ENCODE measurements at regions not wholly inside any gene's neighbourhood (a gene's known extent, or its start where the extent isn't known, plus 50 kb on each side); places are given as distances from the start of the nearest gene placed in this dataset.
"Not testable (repeated sequence)": the region's sequence is repeated elsewhere in the genome, so short reads cannot be mapped to it uniquely, and the experiment has no call there.

- Mint-ChIP-seq H3K36me3 (ENCODE audit: unreplicated experiment) (no peaks in the 10 kb centered on the region), H3K4me1 (ENCODE audit: unreplicated experiment) (no peaks in the 10 kb centered on the region), H3K9me3 (ENCODE audit: unreplicated experiment) (no peaks in the 10 kb centered on the region), H3K27me3 (ENCODE audit: unreplicated experiment) (no peaks in the 10 kb centered on the region), H3K27ac (ENCODE audit: unreplicated experiment) (no peak overlapping the region), H3K4me3 (ENCODE audit: unreplicated experiment) (no peak overlapping the region)
- no peak for DNase-seq (ENCODE audit: extremely low spot score, unreplicated experiment)
- TF ChIP-seq CTCF (IDR thresholded peaks at IDR 0.05) = no peak
Observed at GRCh38 chr16:64083428-64084129, 1038.3 kb downstream of the CDH11 start.

DNA sequence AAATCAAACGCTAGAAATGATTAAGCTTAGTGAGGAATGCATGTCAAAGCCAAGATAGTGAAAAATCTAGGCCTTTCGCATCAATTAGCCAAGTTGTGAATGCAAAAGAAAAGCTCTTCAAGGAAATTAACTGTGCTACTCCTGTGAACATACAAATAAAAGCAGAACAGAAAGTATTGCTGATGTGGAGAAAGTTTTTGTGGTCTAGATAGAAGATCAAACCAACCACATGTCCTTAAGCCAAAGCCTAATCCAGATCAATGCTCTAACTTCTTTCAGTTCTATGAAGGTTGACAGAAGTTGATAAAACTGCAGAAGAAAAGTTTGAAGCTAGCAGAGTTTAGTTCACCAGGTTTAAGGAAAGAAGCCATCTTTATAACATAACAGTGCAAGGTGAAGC is 1044.6 kb downstream of the CDH11 start:
- no peak for TF ChIP-seq CTCF (IDR thresholded peaks at IDR 0.05)
- Mint-ChIP-seq H3K4me3 (ENCODE audit: unreplicated experiment) (no peak overlapping the region), H3K27ac (ENCODE audit: unreplicated experiment) (no peak overlapping the region), H3K4me1 (ENCODE audit: unreplicated experiment) (no peaks in the 10 kb centered on the region), H3K9me3 (ENCODE audit: unreplicated experiment) (no peaks in the 10 kb centered on the region), H3K36me3 (ENCODE audit: unreplicated experiment) (no peaks in the 10 kb centered on the region), H3K27me3 (ENCODE audit: unreplicated experiment) (no peaks in the 10 kb centered on the region)
- DNase-seq (ENCODE audit: extremely low spot score, unreplicated experiment) = no peak

- Mint-ChIP-seq H3K27ac (ENCODE audit: unreplicated experiment) (no peak overlapping the region), H3K4me3 (ENCODE audit: unreplicated experiment) (no peak overlapping the region)
- no peak for DNase-seq (ENCODE audit: extremely low spot score, unreplicated experiment)
Observed at GRCh38 chr16:64074706-64075105, 1047.2 kb downstream of the CDH11 start.

GRCh38 chr16:64072131-64072730 is 1049.6 kb downstream of the CDH11 start:
- H3K27me3 Mint-ChIP-seq (ENCODE audit: unreplicated experiment); DNase-seq (ENCODE audit: extremely low spot score, unreplicated experiment); H3K4me1 Mint-ChIP-seq (ENCODE audit: unreplicated experiment); H3K27ac Mint-ChIP-seq (ENCODE audit: unreplicated experiment); H3K36me3 Mint-ChIP-seq (ENCODE audit: unreplicated experiment); H3K9me3 Mint-ChIP-seq (ENCODE audit: unreplicated experiment); H3K4me3 Mint-ChIP-seq (ENCODE audit: unreplicated experiment): not testable (repeated sequence)

More at GRCh38 chr16:64074706-64075105, 1047.2 kb downstream of the CDH11 start:
- Mint-ChIP-seq H3K27me3 (ENCODE audit: unreplicated experiment) (no peaks in the 10 kb centered on the region), H3K9me3 (ENCODE audit: unreplicated experiment) (no peaks in the 10 kb centered on the region), H3K4me1 (ENCODE audit: unreplicated experiment) (no peaks in the 10 kb centered on the region), H3K36me3 (ENCODE audit: unreplicated experiment) (no peaks in the 10 kb centered on the region)
- TF ChIP-seq CTCF (IDR thresholded peaks at IDR 0.05) = no peak

- Mint-ChIP-seq H3K4me1 (ENCODE audit: unreplicated experiment) (peaks cover 1% of the 10 kb centered on the region), H3K4me3 (ENCODE audit: unreplicated experiment) (no peak overlapping the region), H3K27ac (ENCODE audit: unreplicated experiment) (no peak overlapping the region), H3K36me3 (ENCODE audit: unreplicated experiment) (no peaks in the 10 kb centered on the region), H3K27me3 (ENCODE audit: unreplicated experiment) (no peaks in the 10 kb centered on the region), H3K9me3 (ENCODE audit: unreplicated experiment) (peaks cover 6% of the 10 kb centered on the region)
- no peak for TF ChIP-seq CTCF (IDR thresholded peaks at IDR 0.05)
- no peak for DNase-seq (ENCODE audit: extremely low spot score, unreplicated experiment)
Observed at GRCh38 chr16:64065523-64065922, 1056.3 kb downstream of the CDH11 start.
